ENCODE measurements at regions not wholly inside any gene's neighbourhood (a gene's known extent, or its start where the extent isn't known, plus 50 kb on each side); places are given as distances from the start of the nearest gene placed in this dataset.

- DNase-seq, result no peak
These were observed 456.6 kb upstream of the UBE2E3 start for GRCh38 chr2:180523621-180524340.

GRCh38 chr2:180520921-180521581, 459.4 kb upstream of the UBE2E3 start:
- DNase-seq, result no peak

GRCh38 chr2:180520206-180520605, 460.2 kb upstream of the UBE2E3 start:
- no peak for DNase-seq

- DNase-seq, result no peak
These were observed 461.1 kb upstream of the UBE2E3 start for GRCh38 chr2:180519276-180519675.

- DNase-seq, result no peak
These were observed 464.2 kb upstream of the UBE2E3 start for GRCh38 chr2:180516232-180516631.

GRCh38 chr2:180513389-180513788, 467.0 kb upstream of the UBE2E3 start:
- no peak for DNase-seq

- DNase-seq, result no peak
These were observed 471.9 kb upstream of the UBE2E3 start for GRCh38 chr2:180508458-180508857.

- no peak for DNase-seq
These were observed 473.4 kb upstream of the UBE2E3 start for GRCh38 chr2:180507028-180507427.

- no peak for DNase-seq
These were observed 475.2 kb upstream of the UBE2E3 start for GRCh38 chr2:180505203-180505602.

GRCh38 chr2:180497621-180498152, 482.7 kb upstream of the UBE2E3 start:
- DNase-seq, result no peak

GRCh38 chr2:180495606-180496005, 484.8 kb upstream of the UBE2E3 start:
- no peak for DNase-seq

- DNase-seq, result no peak
These were observed 486.1 kb upstream of the UBE2E3 start for GRCh38 chr2:180494286-180494685.

- DNase-seq, result no peak
These were observed 475.6 kb upstream of the CWC22 start for GRCh38 chr2:180482696-180483095.

GRCh38 chr2:180481998-180482397, 474.9 kb upstream of the CWC22 start:
- no peak for DNase-seq

GRCh38 chr2:180478883-180479282, 471.8 kb upstream of the CWC22 start:
- DNase-seq, result no peak

GRCh38 chr2:180474716-180475115, 467.6 kb upstream of the CWC22 start:
- no peak for DNase-seq

- no peak for DNase-seq
These were observed 466.4 kb upstream of the CWC22 start for GRCh38 chr2:180473456-180473855.

GRCh38 chr2:180472133-180472532, 465.0 kb upstream of the CWC22 start:
- no peak for DNase-seq

GRCh38 chr2:180463608-180464007, 456.5 kb upstream of the CWC22 start:
- no peak for DNase-seq

- no peak for DNase-seq
These were observed 454.7 kb upstream of the CWC22 start for GRCh38 chr2:180461761-180462160.

GRCh38 chr2:180456801-180457200, 449.7 kb upstream of the CWC22 start:
- no peak for DNase-seq

GRCh38 chr2:180450841-180451240, 443.7 kb upstream of the CWC22 start:
- no peak for DNase-seq

- no peak for DNase-seq
These were observed 442.2 kb upstream of the CWC22 start for GRCh38 chr2:180449171-180449915.

GRCh38 chr2:180446492-180446891, 439.4 kb upstream of the CWC22 start:
- DNase-seq, result no peak

Data from T-helper 1 cell (primary cell).